ENCODE measurements at regions not wholly inside any gene's neighbourhood (a gene's known extent, or its start where the extent isn't known, plus 50 kb on each side); places are given as distances from the start of the nearest gene placed in this dataset.

GRCh38 chr1:29828526-29829447 is 592.5 kb downstream of the PTPRU start:
- no peak for DNase-seq (ENCODE audit: extremely low read depth, low read depth)

DNA sequence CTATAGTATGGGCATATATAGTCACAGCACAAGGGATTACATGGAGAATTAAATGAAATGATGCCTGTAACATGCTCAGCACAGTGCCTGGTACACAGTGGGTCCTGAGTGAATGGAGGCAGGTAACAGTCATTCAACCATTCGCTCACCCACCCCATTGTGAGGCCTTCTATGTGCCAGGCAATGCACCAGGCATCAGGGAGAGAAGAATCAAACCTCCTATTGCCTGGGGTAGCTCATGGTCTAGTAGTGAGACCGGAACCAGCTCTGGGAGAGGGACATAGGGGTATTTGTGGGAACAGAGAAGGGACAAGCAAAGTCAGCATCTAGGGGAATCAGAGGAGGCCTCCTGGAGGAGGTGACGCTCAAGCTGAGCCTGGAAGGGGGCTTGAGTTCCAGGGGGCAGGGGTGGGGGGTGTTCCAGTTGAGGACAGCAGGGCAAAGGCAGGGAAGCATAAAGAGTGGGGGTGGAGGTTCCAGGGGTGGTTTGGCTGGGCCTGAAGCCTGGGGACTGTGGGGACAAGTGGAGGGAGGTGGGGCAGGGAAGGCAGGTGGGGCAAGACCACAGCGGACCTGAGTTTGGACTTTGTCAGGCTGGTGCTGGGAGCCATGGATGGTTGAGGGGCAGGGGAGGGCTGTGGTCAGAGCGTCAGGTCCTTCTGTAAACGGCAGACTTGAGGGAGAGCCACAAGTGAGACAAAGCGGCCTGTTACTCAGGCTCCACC is 591.6 kb downstream of the PTPRU start:
- DNase-seq (ENCODE audit: extremely low read depth, low read depth), result no peak

GRCh38 chr1:29827237-29827750 is 591.0 kb downstream of the PTPRU start:
- no peak for DNase-seq (ENCODE audit: extremely low read depth, low read depth)

DNA sequence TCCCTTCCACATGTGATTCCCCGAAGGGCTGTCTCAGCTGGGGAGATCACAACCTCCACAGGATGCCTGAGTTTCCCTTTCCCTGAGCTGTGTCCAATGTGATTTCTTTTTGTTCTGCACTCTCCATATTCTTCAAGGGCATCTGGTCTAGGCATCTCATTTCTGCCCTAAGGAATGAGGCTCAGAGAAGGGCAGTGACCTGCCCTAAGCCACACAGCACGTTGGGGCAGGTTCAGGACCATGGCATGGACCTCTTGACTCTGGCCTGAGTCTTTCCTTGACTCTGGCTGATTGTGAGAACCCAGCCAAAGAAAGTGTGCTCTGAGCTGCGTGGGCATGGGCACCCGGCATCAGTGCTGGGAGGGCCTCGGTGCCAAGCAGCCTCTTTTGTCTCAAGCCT is 590.3 kb downstream of the PTPRU start:
- DNase-seq (ENCODE audit: extremely low read depth, low read depth), result no peak

GRCh38 chr1:29825941-29826415 is 589.7 kb downstream of the PTPRU start:
- no peak for DNase-seq (ENCODE audit: extremely low read depth, low read depth)

DNA sequence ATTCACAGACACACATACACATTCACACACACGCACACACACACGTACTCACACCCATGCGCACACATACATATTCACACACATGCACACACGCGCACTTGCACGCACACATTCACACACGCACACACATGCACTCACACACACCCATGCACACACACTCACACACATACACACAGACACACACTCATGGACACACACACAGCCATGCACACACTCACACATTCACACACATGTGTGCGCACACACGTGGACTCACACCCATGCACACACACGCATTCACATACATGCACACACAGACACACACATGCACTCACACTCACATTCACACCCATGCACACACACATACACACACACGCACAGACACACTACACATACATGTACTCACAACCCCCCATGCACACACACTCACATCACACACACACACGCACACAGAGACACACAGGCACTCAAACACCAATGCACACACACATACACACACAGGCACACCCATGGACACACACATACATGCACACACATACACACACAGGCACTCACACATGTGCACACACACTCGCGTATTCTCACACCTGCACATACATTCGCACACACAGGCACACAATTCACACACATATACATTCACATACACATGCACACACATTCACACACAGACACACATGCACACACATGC is 589.1 kb downstream of the PTPRU start:
- DNase-seq (ENCODE audit: extremely low read depth, low read depth), result no peak

GRCh38 chr1:29824511-29825273 is 588.4 kb downstream of the PTPRU start:
- no peak for DNase-seq (ENCODE audit: extremely low read depth, low read depth)

GRCh38 chr1:29824025-29824424 is 587.7 kb downstream of the PTPRU start:
- DNase-seq (ENCODE audit: extremely low read depth, low read depth), result no peak

- DNase-seq (ENCODE audit: extremely low read depth, low read depth), result no peak
Measured at GRCh38 chr1:29823561-29823960, 587.2 kb downstream of the PTPRU start.

DNA sequence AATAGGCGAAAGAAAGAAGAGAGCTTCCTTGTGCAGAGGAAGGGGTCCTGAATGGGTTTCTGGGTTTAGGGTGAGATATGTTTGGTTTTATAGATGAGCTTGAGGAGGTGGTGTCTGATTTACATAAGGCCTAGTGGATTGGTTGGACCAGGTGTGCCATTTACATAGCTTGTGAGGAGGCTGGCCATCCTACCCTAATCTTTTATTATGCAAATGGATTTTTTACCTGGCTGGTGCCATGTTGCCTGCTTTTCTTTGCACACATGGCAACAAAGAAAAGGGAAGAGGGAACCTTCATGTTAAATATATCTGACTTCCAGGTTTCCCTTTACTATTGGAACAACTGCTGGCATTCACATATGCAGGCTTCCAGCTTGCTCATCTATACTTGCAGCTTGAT is 585.3 kb downstream of the PTPRU start:
- no peak for DNase-seq (ENCODE audit: extremely low read depth, low read depth)

DNA sequence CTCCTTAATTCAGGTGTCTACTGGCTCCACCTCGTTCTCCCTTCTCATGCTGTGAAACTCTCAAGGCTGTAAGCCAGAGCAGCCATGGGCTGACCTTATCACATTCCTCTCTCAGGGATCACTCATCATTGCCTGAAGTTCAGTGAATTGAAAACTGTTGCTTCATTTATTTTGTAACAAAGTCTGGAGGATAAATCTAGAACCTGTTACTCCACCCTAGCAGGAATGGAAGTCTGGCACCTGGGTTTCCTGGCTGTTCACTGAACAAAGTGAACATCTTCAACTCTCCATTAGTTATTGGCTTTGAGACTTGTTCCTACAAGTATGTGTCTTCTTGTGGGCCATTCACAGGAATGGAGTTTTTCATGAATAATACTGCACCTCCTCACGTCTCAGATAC is 584.1 kb downstream of the PTPRU start:
- DNase-seq (ENCODE audit: extremely low read depth, low read depth), result no peak

DNA sequence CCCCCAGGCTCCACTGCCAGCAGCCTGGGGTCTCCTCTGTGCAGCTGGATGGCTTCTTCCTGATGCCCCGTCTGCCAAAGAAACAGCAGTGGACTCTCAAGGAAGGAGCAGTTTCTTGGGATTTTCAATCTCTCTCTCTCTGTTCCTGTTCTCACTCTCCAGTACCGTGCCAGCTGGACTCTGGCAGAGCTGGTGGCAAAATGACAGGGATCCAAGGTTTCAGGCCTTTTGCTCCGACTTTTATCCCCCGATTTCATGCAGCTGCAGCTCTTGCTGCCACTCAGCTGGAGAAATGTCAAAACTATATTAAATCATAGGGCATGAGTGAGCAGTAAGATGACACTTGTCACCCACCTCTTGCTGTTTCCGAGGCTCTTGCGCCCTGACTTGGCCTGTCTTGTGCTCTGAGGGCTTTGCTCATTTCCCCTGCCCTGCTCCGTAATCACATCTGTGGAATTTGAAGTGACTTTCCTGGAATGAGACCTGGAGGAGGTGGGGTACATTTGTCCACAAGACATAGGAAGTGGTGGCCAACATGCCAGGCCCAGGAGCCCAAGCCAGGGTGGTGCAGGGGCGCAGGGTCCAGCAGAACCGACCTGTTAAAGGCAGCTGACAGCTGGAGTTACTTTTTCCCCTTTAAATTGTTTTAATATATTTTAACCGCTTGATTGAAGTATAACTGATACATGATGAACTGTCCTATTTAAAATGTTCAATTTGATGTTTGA is 576.2 kb downstream of the PTPRU start:
- no peak for DNase-seq (ENCODE audit: extremely low read depth, low read depth)

GRCh38 chr1:29811727-29812407 is 575.5 kb downstream of the PTPRU start:
- DNase-seq (ENCODE audit: extremely low read depth, low read depth), result no peak

DNA sequence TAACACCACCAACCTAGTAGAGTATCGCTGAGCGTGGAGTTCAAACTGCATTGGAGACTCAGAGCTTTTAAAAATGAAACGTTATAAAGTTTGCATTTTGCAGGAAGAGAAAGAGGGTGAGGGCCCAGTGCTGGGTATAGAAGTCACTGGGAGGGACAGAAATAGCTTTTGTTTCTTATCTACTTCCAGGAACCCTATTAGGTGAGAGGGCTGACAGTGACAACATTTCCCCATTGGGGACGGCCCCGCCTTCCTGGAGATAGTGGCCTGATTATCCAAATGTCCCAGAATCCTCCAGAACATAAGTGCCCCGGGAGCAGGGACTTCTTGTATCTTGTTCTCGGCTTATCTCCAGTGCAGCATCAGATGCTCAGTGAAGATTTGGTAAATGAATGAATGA is 574.9 kb downstream of the PTPRU start:
- DNase-seq (ENCODE audit: extremely low read depth, low read depth), result no peak

DNA sequence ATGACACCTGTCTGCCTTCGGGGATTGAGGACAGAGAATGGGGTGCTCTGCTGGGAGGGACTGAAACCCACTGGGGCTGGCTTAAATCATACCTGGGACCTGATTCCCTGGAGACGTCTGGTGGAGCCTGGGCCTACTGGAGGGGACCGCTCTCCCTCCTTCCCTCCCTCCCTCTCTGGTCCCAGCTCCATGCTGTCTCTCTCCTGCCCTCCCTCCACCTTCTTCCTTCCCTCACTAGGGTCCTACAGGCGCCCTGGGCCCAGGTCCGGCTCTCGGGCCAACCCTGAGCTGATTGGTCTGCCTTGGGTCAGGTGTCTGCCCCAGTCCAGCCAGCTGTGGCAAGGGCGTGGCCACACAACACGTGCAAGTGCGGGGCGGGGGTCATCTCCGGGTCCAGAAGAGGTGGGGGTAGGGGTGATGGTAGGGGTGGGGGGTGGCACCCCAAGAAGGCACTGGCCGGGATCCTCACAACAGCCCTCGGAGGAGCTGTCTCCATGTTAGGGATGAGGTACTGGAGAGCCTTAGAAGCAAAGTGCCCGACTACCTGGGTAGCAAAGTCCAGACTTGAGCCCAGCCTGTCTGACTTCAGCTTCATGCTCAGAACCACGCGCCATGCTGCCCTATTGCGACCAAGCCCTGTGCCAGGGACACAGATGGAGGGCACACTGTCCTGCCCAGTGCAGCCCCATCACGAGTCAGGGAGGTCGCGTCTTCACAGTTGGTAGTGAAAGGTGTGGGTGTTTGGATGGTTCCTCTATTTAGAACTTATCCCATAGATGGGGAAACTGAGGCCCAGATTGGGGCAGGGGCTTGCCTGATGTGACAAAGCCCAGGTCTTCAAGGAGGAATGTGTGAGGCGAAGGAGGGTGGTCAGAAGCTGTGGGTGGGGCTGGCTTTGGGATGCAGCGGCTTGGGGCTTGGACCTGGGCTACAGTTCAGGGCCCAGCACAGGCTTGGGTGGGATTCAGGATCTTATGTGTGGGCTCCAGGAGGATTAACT is 574.1 kb downstream of the PTPRU start:
- no peak for DNase-seq (ENCODE audit: extremely low read depth, low read depth)

GRCh38 chr1:29809446-29810120 is 573.3 kb downstream of the PTPRU start:
- no peak for DNase-seq (ENCODE audit: extremely low read depth, low read depth)

Data from NCI-H460 (cell line).